Brain microvascular endothelial cell (primary cell): ENCODE measurements at regions not wholly inside any gene's neighbourhood (a gene's known extent, or its start where the extent isn't known, plus 50 kb on each side); places are given as distances from the start of the nearest gene placed in this dataset.

ENCODE experiments used
- DNase-seq: peaks from one replicate; pipeline ENCODE4 v3.0.0-alpha.2; 2020
- H3K27ac ChIP-seq: fragments of 250-450 bp; sonication (Bioruptor Pico); 2 replicates; pipeline ENCODE4 v1.5.1; 2020; ENCODE audit warnings: mild to moderate bottlenecking, moderate library complexity
- H3K27me3 ChIP-seq: fragments of 250-450 bp; sonication (Bioruptor Pico); replicated peaks from 2 replicates; pipeline ENCODE4 v1.5.1; 2020; ENCODE audit warnings: mild to moderate bottlenecking
- H3K36me3 ChIP-seq: fragments of 250-450 bp; sonication (Bioruptor Pico); replicated peaks from 2 replicates; pipeline ENCODE4 v1.5.1; 2020; ENCODE audit warnings: mild to moderate bottlenecking
- H3K4me3 ChIP-seq: 2 replicates; pipeline ENCODE4 v1.5.1; 2011; ENCODE audit warnings: low read depth, mild to moderate bottlenecking, control low read depth, low read length, moderate library complexity
- in situ Hi-C: cut with HindIII; loops from 2 replicates; pipeline ENCODE4 v1.10.0; 2017; ENCODE audit warnings: low sequenced_read_pairs, low pct_ligation_motif_present
- TF ChIP-seq, protein P1 (sequence below): IDR thresholded peaks from 2 replicates; pipeline ENCODE4 v1.5.1; 2011; ENCODE audit warnings: low read depth, mild to moderate bottlenecking, moderate library complexity, low read length, control low read depth, inconsistent platforms; ENCODE audit errors: missing control alignments

DNA sequence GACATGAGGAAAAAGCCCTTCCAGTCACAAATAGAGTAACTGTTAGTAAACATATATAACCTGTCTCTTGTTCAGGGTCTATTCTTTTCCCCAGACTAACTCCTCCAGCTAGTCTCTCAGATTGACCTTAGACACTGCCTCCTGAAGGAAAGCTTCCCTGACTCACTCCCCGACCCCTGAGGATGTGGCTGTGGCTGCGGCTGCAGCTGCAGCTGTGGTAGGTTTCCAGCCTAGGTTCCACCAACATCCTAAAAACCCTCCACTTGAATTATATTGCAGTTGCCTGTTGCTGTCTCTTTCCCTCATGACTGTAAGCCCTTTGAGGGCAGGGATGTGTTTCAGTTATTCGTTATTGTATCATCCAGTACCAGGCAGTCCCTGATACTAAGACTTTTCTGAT lies 132.9 kb upstream of the C1orf21 start:
- Histone ChIP-seq H3K27ac (peak overlapping the region; percentile 37), H3K27me3 (no peaks in the 10 kb centered on the region), H3K36me3 (no peaks in the 10 kb centered on the region), H3K4me3 (no peak overlapping the region)
- peak; percentile 24 for DNase-seq
- in situ Hi-C loops = no loop called here
- TF ChIP-seq, protein P1, sequence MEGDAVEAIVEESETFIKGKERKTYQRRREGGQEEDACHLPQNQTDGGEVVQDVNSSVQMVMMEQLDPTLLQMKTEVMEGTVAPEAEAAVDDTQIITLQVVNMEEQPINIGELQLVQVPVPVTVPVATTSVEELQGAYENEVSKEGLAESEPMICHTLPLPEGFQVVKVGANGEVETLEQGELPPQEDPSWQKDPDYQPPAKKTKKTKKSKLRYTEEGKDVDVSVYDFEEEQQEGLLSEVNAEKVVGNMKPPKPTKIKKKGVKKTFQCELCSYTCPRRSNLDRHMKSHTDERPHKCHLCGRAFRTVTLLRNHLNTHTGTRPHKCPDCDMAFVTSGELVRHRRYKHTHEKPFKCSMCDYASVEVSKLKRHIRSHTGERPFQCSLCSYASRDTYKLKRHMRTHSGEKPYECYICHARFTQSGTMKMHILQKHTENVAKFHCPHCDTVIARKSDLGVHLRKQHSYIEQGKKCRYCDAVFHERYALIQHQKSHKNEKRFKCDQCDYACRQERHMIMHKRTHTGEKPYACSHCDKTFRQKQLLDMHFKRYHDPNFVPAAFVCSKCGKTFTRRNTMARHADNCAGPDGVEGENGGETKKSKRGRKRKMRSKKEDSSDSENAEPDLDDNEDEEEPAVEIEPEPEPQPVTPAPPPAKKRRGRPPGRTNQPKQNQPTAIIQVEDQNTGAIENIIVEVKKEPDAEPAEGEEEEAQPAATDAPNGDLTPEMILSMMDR = no peak

DNA sequence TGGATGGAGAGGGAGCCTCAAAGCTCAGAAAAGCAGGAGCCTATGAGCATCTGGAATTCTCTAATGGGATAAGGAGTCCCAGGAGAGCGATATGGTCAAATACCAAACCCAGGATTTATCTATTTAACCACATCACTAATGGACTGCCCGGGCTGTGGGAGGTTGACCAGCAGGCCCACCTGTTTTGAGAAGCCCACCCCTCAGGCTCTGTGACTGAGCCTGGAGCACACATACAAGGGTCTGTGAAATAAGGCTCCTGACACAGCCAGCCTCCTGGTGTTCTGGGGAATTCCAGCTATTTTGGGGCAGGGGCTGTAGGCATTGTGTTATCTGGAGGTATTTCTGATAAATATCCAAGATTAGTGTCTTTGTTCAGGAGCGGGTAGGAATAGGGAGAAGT lies 132.0 kb upstream of the C1orf21 start:
- in situ Hi-C loops = no loop called here
- Histone ChIP-seq H3K27ac (peak overlapping the region; percentile 49), H3K4me3 (no peak overlapping the region), H3K36me3 (no peaks in the 10 kb centered on the region), H3K27me3 (no peaks in the 10 kb centered on the region)
- TF ChIP-seq, protein P1 = no peak
- DNase-seq = no peak

DNA sequence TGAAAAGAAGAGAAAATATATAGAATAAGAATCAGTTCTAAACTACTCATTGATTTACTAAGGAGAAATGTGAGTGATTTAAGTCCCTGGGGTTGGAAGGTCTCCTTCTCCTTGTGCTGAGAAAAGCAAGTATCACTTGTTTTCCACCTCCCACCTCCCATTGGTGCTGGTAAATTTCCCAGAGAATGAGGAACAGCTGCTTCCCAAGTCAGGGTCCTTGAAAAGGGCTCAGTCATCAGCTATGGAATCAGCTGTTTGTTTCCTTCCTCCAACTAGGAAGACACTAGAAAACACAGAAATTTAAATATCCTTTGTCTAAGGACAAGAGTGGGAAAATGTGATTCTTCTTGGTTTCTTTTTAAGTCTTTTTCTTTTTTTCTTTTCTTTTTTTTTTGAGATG lies 131.3 kb upstream of the C1orf21 start:
- H3K36me3 ChIP-seq = no peaks in the 10 kb centered on the region
- no peak for DNase-seq
- no peak overlapping the region for H3K4me3 ChIP-seq
- H3K27ac ChIP-seq = no peak overlapping the region
- in situ Hi-C loops = no loop called here
- no peaks in the 10 kb centered on the region for H3K27me3 ChIP-seq
- TF ChIP-seq, protein P1 = no peak

DNA sequence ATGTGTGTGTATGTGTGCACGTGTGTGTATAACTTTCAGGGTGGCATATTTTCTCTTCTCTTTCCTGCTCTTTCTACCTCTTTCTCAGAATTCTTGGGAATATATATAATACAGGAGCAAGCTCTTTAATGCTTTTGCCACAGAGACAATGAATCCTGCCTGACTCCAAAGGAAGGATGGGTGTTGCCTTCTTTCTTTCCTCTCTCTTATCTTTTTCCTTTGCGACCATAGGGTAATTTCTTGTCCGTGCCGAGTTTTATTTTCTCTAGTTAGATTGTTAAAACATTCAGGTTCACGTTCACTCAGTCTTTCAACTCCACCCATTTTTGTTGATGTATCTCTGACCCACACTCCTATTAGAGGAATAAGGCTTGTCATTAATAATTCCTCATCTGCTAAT lies 129.0 kb upstream of the C1orf21 start:
- H3K4me3 ChIP-seq = no peak overlapping the region
- no peaks in the 10 kb centered on the region for H3K27me3 ChIP-seq
- in situ Hi-C loops = no loop called here
- TF ChIP-seq, protein P1 = no peak
- H3K36me3 ChIP-seq = no peaks in the 10 kb centered on the region
- no peak overlapping the region for H3K27ac ChIP-seq
- DNase-seq = no peak

DNA sequence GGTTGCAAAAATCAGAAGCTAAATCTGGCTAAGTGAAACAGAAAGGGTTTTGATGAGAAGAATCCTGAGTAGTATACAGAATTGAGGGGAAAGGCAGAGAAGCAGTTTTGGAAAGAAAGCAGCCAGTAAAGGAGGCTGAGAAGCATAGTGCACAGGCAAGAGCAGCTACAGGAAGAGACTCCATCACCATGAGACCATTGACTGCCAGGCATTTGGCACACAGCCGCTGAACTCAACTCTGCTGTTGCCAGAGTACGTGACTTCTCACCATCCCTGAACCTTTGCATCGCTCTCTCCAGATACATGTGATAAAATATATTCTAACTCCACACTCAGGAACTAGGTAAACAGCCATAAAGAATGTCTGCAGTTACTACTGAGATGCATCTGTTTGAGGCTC lies 128.3 kb upstream of the C1orf21 start:
- Histone ChIP-seq H3K36me3 (no peaks in the 10 kb centered on the region), H3K27ac (no peak overlapping the region), H3K4me3 (no peak overlapping the region), H3K27me3 (no peaks in the 10 kb centered on the region)
- DNase-seq = no peak
- in situ Hi-C loops = no loop called here
- TF ChIP-seq, protein P1 = no peak

DNA sequence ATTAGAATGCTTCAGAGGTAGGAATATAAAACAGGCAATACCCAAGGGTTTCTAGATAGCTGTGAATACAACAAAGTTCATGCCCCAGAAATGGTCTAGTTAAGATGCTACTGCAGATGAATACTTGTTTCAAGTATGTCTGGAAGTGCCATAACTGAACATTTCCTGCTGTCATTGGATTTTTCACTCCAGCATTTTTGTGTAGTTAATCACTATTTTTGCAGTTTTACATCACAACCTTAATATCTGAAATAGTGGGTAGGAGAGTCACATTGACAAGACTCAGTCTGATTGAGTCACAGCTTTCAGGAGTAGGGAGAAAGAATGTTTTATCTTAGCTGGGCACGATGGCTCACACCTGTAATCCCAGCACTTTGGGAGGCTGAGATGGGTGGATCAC lies 126.4 kb upstream of the C1orf21 start:
- H3K27ac ChIP-seq = peak overlapping the region; percentile 61
- DNase-seq = peak; percentile 83
- H3K36me3 ChIP-seq = no peaks in the 10 kb centered on the region
- no peak overlapping the region for H3K4me3 ChIP-seq
- H3K27me3 ChIP-seq = no peaks in the 10 kb centered on the region
- in situ Hi-C loops = no loop called here
- TF ChIP-seq, protein P1 = no peak
